HCT116 (cell line): ENCODE measurements at regions not wholly inside any gene's neighbourhood (a gene's known extent, or its start where the extent isn't known, plus 50 kb on each side); places are given as distances from the start of the nearest gene placed in this dataset.

Experiments used
- ATAC-seq: fragments of 200-7000 bp; cut with Tn5 transposase; 2 replicates; pipeline ENCODE4 v1.9.1; 2020; ENCODE audit warnings: mild to moderate bottlenecking, moderate library complexity
- BruUV-seq: library from RNA; stranded (reverse); fragments of 400-500 nt; replicated peaks from 2 replicates; lab custom pipeline; 2021; lab: Mats Ljungman, UMichigan
- CTCF ChIA-PET: fragments of 300-600 bp; sonication (Branson Sonifier 250); formaldehyde crosslinking; loops from one replicate; lab custom pipeline; 2021; ENCODE audit warnings: antibody characterized with exemption; lab: Charles Lee
- POLR2A ChIA-PET: fragments of 300-600, 350-600 bp; sonication (Branson Sonifier 250); formaldehyde crosslinking; loops from one replicate; lab custom pipeline; 2021; ENCODE audit warnings: antibody characterized with exemption; lab: Charles Lee
- RAD21 ChIA-PET, 2 experiments: fragments of 300-600 bp; sonication (Branson Sonifier 250); formaldehyde crosslinking; loops; one replicate each; lab custom pipeline; 2023; ENCODE audit warnings: low total read pairs in 2 of 2; ENCODE audit not compliant: uncharacterized antibody in 2 of 2, unreplicated experiment in 2 of 2, low non-redundant PET in 1 of 2; lab: Charles Lee
- DNase-seq: peaks from one replicate; pipeline ENCODE4 v3.0.0-alpha.2; 2010; ENCODE audit warnings: low read depth, low spot score
- H2AFZ ChIP-seq: fragments of 200-600 bp; shearing (Covaris generic), sonication (generic); 2 replicates; pipeline ENCODE4 v1.6.1; 2017; ENCODE audit warnings: low read depth, mixed run types, mixed read lengths, antibody characterized with exemption, low read length; ENCODE audit not compliant: poor library complexity, severe bottlenecking
- H3K27ac ChIP-seq: 2 replicates; pipeline ENCODE4 v1.5.1; 2012; ENCODE audit warnings: low read depth, low read length
- H3K27me3 ChIP-seq: fragments of 200-600 bp; sonication (generic); 2 replicates; pipeline ENCODE4 v1.6.1; 2016; ENCODE audit warnings: mixed run types, low read length, mixed read lengths; ENCODE audit not compliant: insufficient read depth
- H3K36me3 ChIP-seq, 2 experiments: fragments of 200-500 bp in 1 of 2; fragments of 200-600 bp in 1 of 2; sonication (Bioruptor generic) in 1 of 2; sonication (generic) in 1 of 2; 2 replicates each; pipeline versions ENCODE4 v1.5.1 to v1.6.1; 2014 to 2016; ENCODE audit warnings: low read length in 2 of 2, inconsistent platforms in 1 of 2, mixed read lengths in 1 of 2, mixed run types in 1 of 2; ENCODE audit not compliant: insufficient read depth in 2 of 2, control insufficient read depth in 1 of 2
- H3K4me1 ChIP-seq, 2 experiments: fragments of 200-600 bp in 1 of 2; sonication (generic) in 1 of 2; 2 replicates each; pipeline versions ENCODE4 v1.5.1 to v1.6.1; 2012 to 2017; ENCODE audit warnings: low read length in 2 of 2, inconsistent platforms in 1 of 2, mild to moderate bottlenecking in 1 of 2, mixed read lengths in 1 of 2, mixed run types in 1 of 2, moderate library complexity in 1 of 2; ENCODE audit not compliant: insufficient read depth in 2 of 2, control insufficient read depth in 1 of 2
- H3K4me2 ChIP-seq: fragments of 200-600 bp; sonication (generic); 2 replicates; pipeline ENCODE4 v1.6.1; 2017; ENCODE audit warnings: mixed run types, low read length, mixed read lengths
- H3K4me3 ChIP-seq, 2 experiments: fragments of 200-600 bp in 1 of 2; sonication (generic) in 1 of 2; replicated peaks in 1 of 2; 2 replicates each; pipeline ENCODE4 v1.5.1; 2011 to 2016; ENCODE audit warnings: low read length in 2 of 2, control low read depth in 1 of 2, low read depth in 1 of 2, mild to moderate bottlenecking in 1 of 2, mixed read lengths in 1 of 2, mixed run types in 1 of 2
- H3K79me2 ChIP-seq: fragments of 200-600 bp; sonication (generic); 2 replicates; pipeline ENCODE4 v1.6.1; 2017; ENCODE audit warnings: mild to moderate bottlenecking, mixed run types, low read length, moderate library complexity, mixed read lengths; ENCODE audit not compliant: insufficient read depth
- H3K9ac ChIP-seq: fragments of 200-600 bp; sonication (generic); 2 replicates; pipeline ENCODE4 v1.6.1; 2016; ENCODE audit warnings: low read length, mixed read lengths
- H3K9me2 ChIP-seq: fragments of 200-600 bp; sonication (generic), shearing (Covaris generic); 2 replicates; pipeline ENCODE4 v1.6.1; 2017; ENCODE audit warnings: mixed run types, mild to moderate bottlenecking, moderate library complexity; ENCODE audit not compliant: insufficient read depth
- H3K9me3 ChIP-seq, 2 experiments: fragments of 200-500 bp in 1 of 2; fragments of 200-600 bp in 1 of 2; sonication (Bioruptor generic) in 1 of 2; sonication (generic) in 1 of 2; 2 replicates each; pipeline ENCODE4 v1.6.1; 2014 to 2017; ENCODE audit warnings: low read length in 2 of 2, mixed read lengths in 2 of 2, inconsistent platforms in 1 of 2, low read depth in 1 of 2, mild to moderate bottlenecking in 1 of 2, mixed run types in 1 of 2, moderate library complexity in 1 of 2; ENCODE audit not compliant: control insufficient read depth in 1 of 2, insufficient read depth in 1 of 2
- H4K20me1 ChIP-seq: fragments of 200-600 bp; sonication (generic), shearing (Covaris generic); 2 replicates; pipeline ENCODE4 v1.6.1; 2017; ENCODE audit warnings: mixed run types, mild to moderate bottlenecking, moderate library complexity; ENCODE audit not compliant: insufficient read depth
- ATF3 ChIP-seq: IDR thresholded peaks from 2 replicates; pipeline ENCODE4 v1.6.1; 2012
- CTCF ChIP-seq, 3 experiments: fragments of 200-600 bp in 1 of 3; sonication (generic) in 1 of 3; IDR thresholded peaks in 2 of 3; conservative IDR thresholded peaks in 1 of 3; 2 replicates each; pipeline ENCODE4 v1.5.1; 2012 to 2017; ENCODE audit warnings: low read depth in 2 of 3, low read length in 2 of 3, antibody characterized with exemption in 1 of 3, borderline replicate concordance in 1 of 3, control low read depth in 1 of 3, mild to moderate bottlenecking in 1 of 3, mixed read lengths in 1 of 3, mixed run types in 1 of 3, moderate library complexity in 1 of 3; ENCODE audit not compliant: insufficient read depth in 1 of 3
- EZH2 ChIP-seq: fragments of 200-600 bp; sonication (generic); IDR thresholded peaks from 2 replicates; pipeline ENCODE4 v1.6.1; 2017; ENCODE audit warnings: antibody characterized with exemption, mixed run types
- MAX ChIP-seq: IDR thresholded peaks from 2 replicates; pipeline ENCODE4 v1.6.1; 2012
- POLR2A ChIP-seq: IDR thresholded peaks from 2 replicates; pipeline ENCODE4 v1.7.0; 2011; ENCODE audit warnings: borderline replicate concordance; ENCODE audit not compliant: insufficient read depth, insufficient read length; ENCODE audit errors: extremely low read depth
- POLR2AphosphoS5 ChIP-seq: IDR thresholded peaks from 2 replicates; pipeline ENCODE4 v1.6.1; 2011; ENCODE audit warnings: mild to moderate bottlenecking, low read depth, low read length, moderate library complexity
- SIN3A ChIP-seq: IDR thresholded peaks from 2 replicates; pipeline ENCODE4 v1.6.1; 2012; ENCODE audit warnings: low read depth
- intact Hi-C: fragments of 100-400 bp; cut with micrococcal nuclease; formaldehyde crosslinking; loops from 2 replicates; pipeline ENCODE4 v1.10.0; 2022

GRCh38 chr13:37944081-37944868, 74.7 kb upstream of the TRPC4 start:
- intact Hi-C loops: no loop called here
- Histone ChIP-seq H3K9ac (no peak overlapping the region), H3K4me3 (no peak overlapping the region), H3K79me2 (no peaks in the 10 kb centered on the region), H3K27me3 (no peaks in the 10 kb centered on the region), H3K4me2 (no peak overlapping the region), H3K9me2 (no peaks in the 10 kb centered on the region), H3K4me1 (no peaks in the 10 kb centered on the region), H4K20me1 (no peaks in the 10 kb centered on the region), H3K9me3 (peaks cover 8 to 13% of the 10 kb centered on the region in 2 experiments; a peak in 2 of 4 replicates), H2AFZ (no peak overlapping the region), H3K27ac (no peak overlapping the region), H3K36me3 (no peaks in the 10 kb centered on the region)
- no peak for DNase-seq
- ChIA-PET CTCF (no interaction called here), POLR2A (no interaction called here), RAD21 (no interaction called here)
- no peak for TF ChIP-seq POLR2AphosphoS5
- TF ChIP-seq MAX: no peak
- TF ChIP-seq SIN3A: no peak
- TF ChIP-seq POLR2A: no peak
- TF ChIP-seq ATF3: no peak
- TF ChIP-seq EZH2: no peak
- TF ChIP-seq CTCF (IDR thresholded peaks at IDR 0.05 in 2 of 3, conservative IDR thresholded peaks at IDR 0.05 in 1 of 3; ENCODE audit: borderline replicate concordance in 1 of 3, insufficient read depth in 1 of 3, low read depth in 2 of 3, low read length in 2 of 3): no peak
- no peak for ATAC-seq
- no TSS peak for BruUV-seq
